Tibial nerve (tissue), 4 donors: ENCODE measurements at regions not wholly inside any gene's neighbourhood (a gene's known extent, or its start where the extent isn't known, plus 50 kb on each side); places are given as distances from the start of the nearest gene placed in this dataset.

Experiments used
- DNase-seq, 2 donors: peaks; one replicate each; pipeline ENCODE4 v3.0.0-alpha.2; 2019; ENCODE audit warnings: low spot score in 2 of 2
- H3K27ac ChIP-seq, 4 donors: fragments of 200-600 bp; sonication (generic) in 3 of 4; one replicate each; pipeline ENCODE4 v1.5.1; 2017 to 2019; ENCODE audit warnings: mild to moderate bottlenecking in 1 of 4
- H3K27me3 ChIP-seq, 2 donors: fragments of 200-600 bp; sonication (generic) in 1 of 2; one replicate each; pipeline versions ENCODE4 v1.5.1 to v1.6.0; 2017 to 2019
- H3K36me3 ChIP-seq, 3 donors: fragments of 200-600 bp; sonication (generic); one replicate each; pipeline ENCODE4 v1.5.1; 2018 to 2019
- H3K4me1 ChIP-seq, 4 donors: fragments of 200-600 bp; sonication (generic) in 3 of 4; one replicate each; pipeline ENCODE4 v1.5.1; 2017 to 2019
- H3K4me3 ChIP-seq, 4 donors: fragments of 200-600 bp; sonication (generic) in 3 of 4; one replicate each; pipeline ENCODE4 v1.5.1; 2017 to 2019; ENCODE audit warnings: mild to moderate bottlenecking in 1 of 4, moderate library complexity in 1 of 4
- H3K9me3 ChIP-seq, 4 donors: fragments of 200-600 bp; sonication (generic) in 3 of 4; one replicate each; pipeline ENCODE4 v1.5.1; 2017 to 2019
- EP300 ChIP-seq, 2 donors: sonication (generic); formaldehyde crosslinking; IDR thresholded peaks; one replicate each; pipeline ENCODE4 v1.6.1; 2017; ENCODE audit warnings: antibody characterized with exemption in 2 of 2, mild to moderate bottlenecking in 1 of 2
- POLR2A ChIP-seq, 2 donors: fragments of 450-650 bp; IDR thresholded peaks; one replicate each; pipeline ENCODE4 v1.6.1; 2017; ENCODE audit warnings: antibody characterized with exemption in 2 of 2, mild to moderate bottlenecking in 2 of 2, moderate library complexity in 2 of 2
- WGBS, 2 donors: methylation state at CpG; one replicate each; pipeline ENCODE4 v1.1.5; 2018; 5-methylcytosine and 5-hydroxymethylcytosine counted together
- TF ChIP-seq, protein P1 (sequence below), 5 experiments: fragments of 200-600 bp in 3 of 5; fragments of 450-650 bp in 2 of 5; sonication (generic) in 3 of 5; IDR thresholded peaks; one replicate each; pipeline ENCODE4 v1.5.1; 2016 to 2019; ENCODE audit warnings: antibody characterized with exemption in 5 of 5, mild to moderate bottlenecking in 3 of 5, moderate library complexity in 2 of 5

DNA sequence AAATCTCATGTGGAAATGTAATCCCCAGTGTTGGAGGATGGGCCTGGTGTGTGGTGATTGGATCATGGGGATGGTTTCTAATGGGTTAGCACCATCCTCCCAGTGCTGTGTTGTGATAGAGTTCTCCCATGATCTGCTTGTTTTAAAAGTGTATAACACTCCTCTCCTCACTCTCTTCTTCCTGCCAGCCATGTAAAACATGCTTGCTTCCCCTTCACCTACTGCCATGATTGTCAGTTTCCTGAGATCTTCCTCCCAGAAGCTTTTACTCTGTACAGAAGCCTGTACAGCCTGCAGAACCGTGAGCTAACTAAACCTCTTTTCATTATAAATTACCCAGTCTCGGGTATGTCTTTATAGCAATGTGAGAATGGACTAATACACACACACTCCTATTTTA is 499.1 kb downstream of the RASEF start:
- WGBS, 2 donors: 91 to 93% methylated on average over 2 of the region's 2 CpGs
- no peaks in the 10 kb centered on the region for H3K4me1 ChIP-seq
- H3K4me3 ChIP-seq: no peak overlapping the region
- H3K36me3 ChIP-seq: no peaks in the 10 kb centered on the region
- H3K27ac ChIP-seq: no peak overlapping the region
- no peaks in the 10 kb centered on the region for H3K27me3 ChIP-seq
- H3K9me3 ChIP-seq: peaks cover 0 to 4% (median 0%) of the 10 kb centered on the region in 4 donors
- TF ChIP-seq, protein P1, sequence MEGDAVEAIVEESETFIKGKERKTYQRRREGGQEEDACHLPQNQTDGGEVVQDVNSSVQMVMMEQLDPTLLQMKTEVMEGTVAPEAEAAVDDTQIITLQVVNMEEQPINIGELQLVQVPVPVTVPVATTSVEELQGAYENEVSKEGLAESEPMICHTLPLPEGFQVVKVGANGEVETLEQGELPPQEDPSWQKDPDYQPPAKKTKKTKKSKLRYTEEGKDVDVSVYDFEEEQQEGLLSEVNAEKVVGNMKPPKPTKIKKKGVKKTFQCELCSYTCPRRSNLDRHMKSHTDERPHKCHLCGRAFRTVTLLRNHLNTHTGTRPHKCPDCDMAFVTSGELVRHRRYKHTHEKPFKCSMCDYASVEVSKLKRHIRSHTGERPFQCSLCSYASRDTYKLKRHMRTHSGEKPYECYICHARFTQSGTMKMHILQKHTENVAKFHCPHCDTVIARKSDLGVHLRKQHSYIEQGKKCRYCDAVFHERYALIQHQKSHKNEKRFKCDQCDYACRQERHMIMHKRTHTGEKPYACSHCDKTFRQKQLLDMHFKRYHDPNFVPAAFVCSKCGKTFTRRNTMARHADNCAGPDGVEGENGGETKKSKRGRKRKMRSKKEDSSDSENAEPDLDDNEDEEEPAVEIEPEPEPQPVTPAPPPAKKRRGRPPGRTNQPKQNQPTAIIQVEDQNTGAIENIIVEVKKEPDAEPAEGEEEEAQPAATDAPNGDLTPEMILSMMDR (IDR thresholded peaks at IDR 0.05): no peak
- no peak for TF ChIP-seq POLR2A (IDR thresholded peaks at IDR 0.05)
- no peak for TF ChIP-seq EP300 (IDR thresholded peaks at IDR 0.05)
- no peak for DNase-seq

DNA sequence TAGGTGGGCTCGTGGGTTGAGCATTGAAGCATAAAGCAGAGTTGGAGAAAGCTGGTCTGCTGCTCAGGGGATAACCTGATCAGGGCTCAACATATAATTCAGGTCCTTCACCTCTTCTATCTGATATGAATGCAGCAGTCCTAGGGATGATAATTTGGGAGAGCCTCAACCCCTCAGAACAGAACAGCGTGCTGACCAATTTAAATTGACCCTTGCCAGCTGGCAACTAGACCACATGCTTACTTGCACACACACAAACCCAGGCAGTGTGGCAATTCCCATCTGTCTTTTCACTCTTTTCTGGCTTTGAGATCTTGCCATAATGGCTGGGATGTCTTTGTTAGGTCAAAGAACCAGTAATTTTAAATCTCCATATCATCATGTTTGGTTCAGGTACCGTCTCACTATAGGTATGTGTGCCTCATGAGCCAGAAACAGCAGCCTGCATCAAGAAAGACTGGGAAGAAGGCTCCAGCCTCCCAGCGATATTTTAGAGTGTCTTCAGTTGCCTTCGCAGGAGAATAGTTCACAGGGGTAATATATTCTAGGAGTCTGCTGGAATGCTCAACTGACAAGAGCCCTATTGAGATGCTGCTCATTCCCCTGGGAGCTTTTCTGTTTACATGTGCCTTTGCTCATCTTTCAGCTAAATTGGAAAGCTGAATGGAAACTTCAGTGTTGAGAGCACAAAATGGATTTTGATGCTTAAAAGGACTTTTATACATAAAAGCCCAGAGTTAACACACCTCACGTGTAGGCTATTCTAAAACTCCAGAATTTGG is 497.6 kb downstream of the RASEF start:
- no peak for TF ChIP-seq POLR2A (IDR thresholded peaks at IDR 0.05)
- TF ChIP-seq EP300 (IDR thresholded peaks at IDR 0.05): no peak
- H3K27me3 ChIP-seq: no peaks in the 10 kb centered on the region
- H3K4me1 ChIP-seq: no peaks in the 10 kb centered on the region
- DNase-seq: no peak
- WGBS, 2 donors: 50% methylated on average over 6 of the region's 6 CpGs
- peaks cover 0 to 4% (median 0%) of the 10 kb centered on the region in 4 donors for H3K9me3 ChIP-seq
- no peak overlapping the region for H3K27ac ChIP-seq
- no peak overlapping the region for H3K4me3 ChIP-seq
- H3K36me3 ChIP-seq: no peaks in the 10 kb centered on the region

DNA sequence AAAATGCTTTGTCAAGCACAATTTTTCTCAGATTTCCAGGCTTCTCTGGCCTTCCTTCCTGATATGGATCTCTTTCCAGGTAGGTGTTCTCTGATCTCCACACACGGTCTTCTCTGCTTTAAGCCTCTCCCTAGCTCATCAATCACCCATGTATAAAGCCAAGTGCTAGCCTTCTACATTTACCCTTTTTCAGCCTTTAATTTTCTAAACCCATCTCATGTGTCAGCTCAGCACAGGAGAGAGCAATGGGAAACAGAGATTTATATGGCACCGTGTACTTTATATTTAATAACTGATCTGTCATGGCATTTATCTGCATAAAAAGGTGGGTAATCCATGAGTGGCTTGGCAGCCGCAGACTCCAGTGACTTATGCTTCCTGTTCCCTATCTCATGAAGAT is 495.0 kb downstream of the RASEF start:
- Histone ChIP-seq H3K27me3 (no peaks in the 10 kb centered on the region), H3K4me1 (no peaks in the 10 kb centered on the region), H3K27ac (no peak overlapping the region), H3K4me3 (no peak overlapping the region), H3K36me3 (no peaks in the 10 kb centered on the region), H3K9me3 (peaks cover 0 to 4% (median 0%) of the 10 kb centered on the region in 4 donors)
- no peak for DNase-seq
- 92 to 96% methylated on average over 3 of the region's 3 CpGs for WGBS, 2 donors
- TF ChIP-seq EP300 (IDR thresholded peaks at IDR 0.05) (no peak), POLR2A (IDR thresholded peaks at IDR 0.05) (no peak)
- TF ChIP-seq, protein P1 (IDR thresholded peaks at IDR 0.05): no peak

DNA sequence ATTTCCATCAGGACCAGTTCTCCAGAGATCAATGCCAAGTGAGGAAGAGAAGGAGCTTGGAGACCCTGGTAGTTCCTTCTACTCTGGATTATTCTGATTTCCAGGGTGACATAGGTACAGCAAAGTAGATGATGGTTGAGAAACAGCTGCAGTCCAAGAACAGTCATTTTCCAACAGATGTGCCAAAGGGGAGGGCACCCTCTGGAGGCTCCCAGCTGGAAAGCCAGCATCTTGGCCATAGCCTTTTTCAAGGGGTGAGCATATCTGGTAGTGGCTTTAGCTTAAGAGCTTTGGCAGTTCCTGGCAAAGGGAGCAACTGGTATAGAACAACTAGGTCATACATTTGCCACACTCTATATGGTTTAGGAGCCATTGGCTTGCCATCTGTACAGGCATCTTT is 492.7 kb downstream of the RASEF start:
- no peak for TF ChIP-seq EP300 (IDR thresholded peaks at IDR 0.05)
- TF ChIP-seq, protein P1 (IDR thresholded peaks at IDR 0.05): no peak
- TF ChIP-seq POLR2A (IDR thresholded peaks at IDR 0.05): no peak
- Histone ChIP-seq H3K4me1 (no peaks in the 10 kb centered on the region), H3K27ac (no peak overlapping the region), H3K4me3 (no peak overlapping the region), H3K9me3 (peaks cover 0 to 16% (median 3%) of the 10 kb centered on the region in 4 donors), H3K36me3 (no peaks in the 10 kb centered on the region), H3K27me3 (no peaks in the 10 kb centered on the region)
- DNase-seq: no peak

DNA sequence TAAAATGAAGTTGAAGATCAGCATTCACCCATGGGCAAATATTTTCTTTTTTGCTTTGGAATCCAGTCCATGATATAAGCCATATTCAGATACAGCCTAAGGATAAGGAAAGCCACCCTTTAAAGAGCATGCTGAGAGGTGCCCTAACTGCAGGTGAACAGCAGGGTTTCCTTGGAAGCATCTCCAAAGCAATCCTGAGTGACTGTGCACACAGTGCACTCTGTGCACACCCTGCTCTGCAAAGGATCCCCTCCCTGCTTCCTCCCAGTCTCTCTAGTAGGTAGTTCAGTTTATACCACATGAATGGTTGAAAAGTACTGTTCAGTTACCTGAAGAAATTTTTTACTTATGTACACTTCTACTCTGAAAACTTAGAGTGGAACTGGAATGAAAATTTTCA is 491.4 kb downstream of the RASEF start:
- no peak for DNase-seq
- TF ChIP-seq POLR2A (IDR thresholded peaks at IDR 0.05) (no peak), EP300 (IDR thresholded peaks at IDR 0.05) (no peak)
- TF ChIP-seq, protein P1 (IDR thresholded peaks at IDR 0.05): no peak
- H3K4me3 ChIP-seq: no peak overlapping the region
- H3K27ac ChIP-seq: no peak overlapping the region
- no peaks in the 10 kb centered on the region for H3K4me1 ChIP-seq
- H3K9me3 ChIP-seq: peaks cover 0 to 24% (median 6%) of the 10 kb centered on the region in 4 donors
- no peaks in the 10 kb centered on the region for H3K36me3 ChIP-seq
- no peaks in the 10 kb centered on the region for H3K27me3 ChIP-seq
